Neural progenitor cell (in vitro differentiated cells): ENCODE measurements at regions not wholly inside any gene's neighbourhood (a gene's known extent, or its start where the extent isn't known, plus 50 kb on each side); places are given as distances from the start of the nearest gene placed in this dataset.

Source experiments
- DNase-seq: peaks from one replicate; pipeline ENCODE4 v3.0.0-alpha.2; 2016; ENCODE audit warnings: low spot score
- H2AFZ ChIP-seq: fragments of 200-600 bp; sonication (generic); replicated peaks from 2 replicates; pipeline ENCODE4 v1.6.1; 2016; ENCODE audit warnings: antibody characterized with exemption
- H3F3A ChIP-seq: fragments of 200-600 bp; sonication (generic); 2 replicates; pipeline ENCODE4 v1.6.1; 2016; ENCODE audit warnings: antibody characterized with exemption, low read depth
- H3K27ac ChIP-seq: fragments of 200-600 bp; sonication (generic); 2 replicates; pipeline ENCODE4 v1.5.1; 2016; ENCODE audit warnings: mild to moderate bottlenecking
- H3K27me3 ChIP-seq: fragments of 200-600 bp; sonication (generic); 2 replicates; pipeline ENCODE4 v1.6.1; 2016; ENCODE audit warnings: mild to moderate bottlenecking, moderate library complexity
- H3K36me3 ChIP-seq: fragments of 200-600 bp; sonication (generic); 2 replicates; pipeline ENCODE4 v1.5.1; 2016
- H3K4me1 ChIP-seq: fragments of 200-600 bp; sonication (generic); 2 replicates; pipeline ENCODE4 v1.6.1; 2016; ENCODE audit warnings: mixed run types
- H3K4me2 ChIP-seq: fragments of 200-600 bp; sonication (generic); 2 replicates; pipeline ENCODE4 v1.6.1; 2016
- H3K4me3 ChIP-seq: fragments of 200-600 bp; sonication (generic); 2 replicates; pipeline ENCODE4 v1.5.1; 2016
- H3K79me2 ChIP-seq: fragments of 200-600 bp; sonication (generic); 2 replicates; pipeline ENCODE4 v1.6.1; 2016; ENCODE audit warnings: low read depth
- H3K9ac ChIP-seq: fragments of 200-600 bp; sonication (generic); 2 replicates; pipeline ENCODE4 v1.6.1; 2016
- H3K9me3 ChIP-seq: fragments of 200-600 bp; sonication (generic); 2 replicates; pipeline ENCODE4 v1.5.1; 2016; ENCODE audit warnings: low read depth
- H4K20me1 ChIP-seq: fragments of 200-600 bp; sonication (generic); 2 replicates; pipeline ENCODE4 v1.6.1; 2016; ENCODE audit warnings: low read depth
- H3K27ac Mint-ChIP-seq: 3 replicates; pipeline ENCODE4 v1.8.0; 2021; ENCODE audit warnings: mixed read lengths
- H3K27me3 Mint-ChIP-seq: 2 replicates; pipeline ENCODE4 v1.8.0; 2022; ENCODE audit warnings: low read depth, mild to moderate bottlenecking, inconsistent platforms, moderate library complexity, mixed read lengths; ENCODE audit not compliant: insufficient read depth
- H3K36me3 Mint-ChIP-seq: 3 replicates; pipeline ENCODE4 v1.8.0; 2021; ENCODE audit warnings: mixed read lengths
- H3K4me1 Mint-ChIP-seq: 3 replicates; pipeline ENCODE4 v1.8.0; 2021; ENCODE audit warnings: mixed read lengths
- H3K4me3 Mint-ChIP-seq: 3 replicates; pipeline ENCODE4 v1.8.0; 2021; ENCODE audit warnings: mild to moderate bottlenecking, moderate library complexity, mixed read lengths
- H3K9me3 Mint-ChIP-seq: 3 replicates; pipeline ENCODE4 v1.8.0; 2020; ENCODE audit warnings: mixed read lengths
- EZH2 ChIP-seq: fragments of 200-600 bp; sonication (generic); IDR thresholded peaks from 2 replicates; pipeline ENCODE4 v1.6.1; 2017; ENCODE audit warnings: antibody characterized with exemption, mild to moderate bottlenecking, moderate library complexity
- EZH2phosphoT487 ChIP-seq: fragments of 200-600 bp; sonication (generic); IDR thresholded peaks from 2 replicates; pipeline ENCODE4 v1.6.1; 2017; ENCODE audit warnings: antibody characterized with exemption
- TF ChIP-seq, protein P1 (sequence below): fragments of 200-600 bp; sonication (generic); IDR thresholded peaks from 2 replicates; pipeline ENCODE4 v1.5.1; 2017; ENCODE audit warnings: antibody characterized with exemption, mild to moderate bottlenecking

DNA sequence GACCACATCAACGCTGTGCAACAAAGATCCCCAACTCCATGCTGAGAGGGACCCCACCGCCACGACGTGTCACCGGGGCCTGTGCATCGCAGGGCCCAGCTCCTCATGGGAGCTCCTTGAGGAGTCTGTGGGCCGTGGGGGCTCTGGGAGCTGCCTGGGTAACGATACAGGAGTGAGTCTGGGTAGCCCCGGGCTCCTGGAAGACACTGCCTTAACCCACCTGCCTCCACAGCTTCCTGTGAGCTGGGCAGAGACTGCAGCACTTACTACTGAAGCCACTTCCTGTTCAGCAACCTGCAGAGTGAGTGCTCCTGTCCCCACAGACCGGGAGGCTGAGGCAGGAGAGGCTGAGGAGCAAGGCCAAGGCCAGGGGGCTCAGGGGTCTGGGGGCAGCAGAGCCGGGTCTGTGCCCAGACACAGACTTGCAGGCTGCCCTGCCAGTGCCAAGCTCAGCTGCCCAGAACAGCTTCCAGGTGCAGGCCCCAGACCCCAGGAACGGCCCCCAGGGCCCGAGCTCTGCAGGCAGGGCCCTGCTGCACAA lies 226.7 kb downstream of the BRD1 start:
- Histone ChIP-seq H3K4me1 (no peaks in the 10 kb centered on the region), H3K9me3 (peaks cover 12% of the 10 kb centered on the region), H3K27me3 (no peaks in the 10 kb centered on the region), H3K9ac (no peak overlapping the region), H4K20me1 (no peaks in the 10 kb centered on the region), H3K79me2 (no peaks in the 10 kb centered on the region), H3K4me2 (no peak overlapping the region), H3K4me3 (no peak overlapping the region), H3K27ac (no peak overlapping the region), H2AFZ (no peak overlapping the region), H3F3A (no peaks in the 10 kb centered on the region), H3K36me3 (no peaks in the 10 kb centered on the region)
- H3K4me1 Mint-ChIP-seq: peaks cover 2% of the 10 kb centered on the region
- no peak overlapping the region for H3K4me3 Mint-ChIP-seq
- no peaks in the 10 kb centered on the region for H3K36me3 Mint-ChIP-seq
- no peak for DNase-seq
- peaks cover 21% of the 10 kb centered on the region for H3K9me3 Mint-ChIP-seq
- no peak for TF ChIP-seq EZH2phosphoT487
- TF ChIP-seq EZH2: no peak
- TF ChIP-seq, protein P1, sequence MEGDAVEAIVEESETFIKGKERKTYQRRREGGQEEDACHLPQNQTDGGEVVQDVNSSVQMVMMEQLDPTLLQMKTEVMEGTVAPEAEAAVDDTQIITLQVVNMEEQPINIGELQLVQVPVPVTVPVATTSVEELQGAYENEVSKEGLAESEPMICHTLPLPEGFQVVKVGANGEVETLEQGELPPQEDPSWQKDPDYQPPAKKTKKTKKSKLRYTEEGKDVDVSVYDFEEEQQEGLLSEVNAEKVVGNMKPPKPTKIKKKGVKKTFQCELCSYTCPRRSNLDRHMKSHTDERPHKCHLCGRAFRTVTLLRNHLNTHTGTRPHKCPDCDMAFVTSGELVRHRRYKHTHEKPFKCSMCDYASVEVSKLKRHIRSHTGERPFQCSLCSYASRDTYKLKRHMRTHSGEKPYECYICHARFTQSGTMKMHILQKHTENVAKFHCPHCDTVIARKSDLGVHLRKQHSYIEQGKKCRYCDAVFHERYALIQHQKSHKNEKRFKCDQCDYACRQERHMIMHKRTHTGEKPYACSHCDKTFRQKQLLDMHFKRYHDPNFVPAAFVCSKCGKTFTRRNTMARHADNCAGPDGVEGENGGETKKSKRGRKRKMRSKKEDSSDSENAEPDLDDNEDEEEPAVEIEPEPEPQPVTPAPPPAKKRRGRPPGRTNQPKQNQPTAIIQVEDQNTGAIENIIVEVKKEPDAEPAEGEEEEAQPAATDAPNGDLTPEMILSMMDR: no peak
- H3K27me3 Mint-ChIP-seq: no peaks in the 10 kb centered on the region
- H3K27ac Mint-ChIP-seq: no peak overlapping the region

GRCh38 chr22:49600468-49600867 lies 227.2 kb downstream of the BRD1 start:
- Histone ChIP-seq H2AFZ (no peak overlapping the region), H3K4me1 (no peaks in the 10 kb centered on the region), H3K4me2 (no peak overlapping the region), H3K4me3 (no peak overlapping the region), H3K27ac (no peak overlapping the region), H3K27me3 (no peaks in the 10 kb centered on the region), H3K9ac (no peak overlapping the region), H3K36me3 (no peaks in the 10 kb centered on the region), H3K79me2 (no peaks in the 10 kb centered on the region), H3K9me3 (peaks cover 10% of the 10 kb centered on the region), H3F3A (no peaks in the 10 kb centered on the region), H4K20me1 (no peaks in the 10 kb centered on the region)
- TF ChIP-seq EZH2 (no peak), EZH2phosphoT487 (no peak)
- TF ChIP-seq, protein P1: no peak
- DNase-seq: no peak
- Mint-ChIP-seq H3K4me1 (peaks cover 2% of the 10 kb centered on the region), H3K9me3 (peaks cover 20% of the 10 kb centered on the region), H3K27me3 (no peaks in the 10 kb centered on the region), H3K4me3 (no peak overlapping the region), H3K36me3 (no peaks in the 10 kb centered on the region), H3K27ac (no peak overlapping the region)

DNA sequence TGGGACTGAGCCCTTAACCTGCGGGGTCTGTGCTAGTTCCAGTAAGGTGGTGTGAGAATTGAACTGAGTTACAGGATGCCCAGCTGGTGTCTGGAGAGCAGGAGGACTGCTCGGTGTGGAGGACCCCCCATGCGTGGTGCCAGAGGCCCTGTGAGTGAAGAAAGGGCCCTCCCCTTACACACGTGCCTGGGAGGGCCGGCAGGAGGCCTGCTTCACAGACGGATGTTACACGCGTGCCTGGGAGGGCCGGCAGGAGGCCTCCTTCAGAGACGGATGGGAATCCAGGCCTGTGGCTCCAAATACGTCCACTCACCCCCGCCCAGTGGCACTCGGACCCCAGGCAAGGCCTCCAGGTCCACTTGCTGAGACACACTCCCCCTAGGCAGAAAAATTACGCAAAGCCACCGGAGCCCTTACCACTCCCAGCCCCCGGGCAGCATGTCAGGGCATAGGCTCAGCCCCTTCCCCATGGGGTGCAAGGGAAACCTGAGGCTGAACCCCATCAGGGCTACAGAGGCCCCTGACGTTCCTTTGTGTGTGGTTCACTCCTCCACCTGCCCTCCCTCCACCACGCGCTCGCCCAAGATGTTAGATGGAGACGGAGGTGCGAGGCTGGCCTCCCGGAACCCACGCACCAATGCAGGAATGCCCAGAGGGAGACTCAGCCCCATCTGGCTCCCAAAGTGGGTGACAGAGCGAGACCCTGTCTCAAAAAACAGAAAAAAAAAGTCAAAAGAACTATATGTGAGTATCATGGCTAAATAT lies 227.8 kb downstream of the BRD1 start:
- Histone ChIP-seq H2AFZ (no peak overlapping the region), H3K4me2 (no peak overlapping the region), H3K27me3 (no peaks in the 10 kb centered on the region), H3K79me2 (no peaks in the 10 kb centered on the region), H4K20me1 (no peaks in the 10 kb centered on the region), H3F3A (no peaks in the 10 kb centered on the region), H3K4me1 (no peaks in the 10 kb centered on the region), H3K9me3 (peaks cover 4% of the 10 kb centered on the region), H3K9ac (no peak overlapping the region), H3K4me3 (no peak overlapping the region), H3K36me3 (no peaks in the 10 kb centered on the region), H3K27ac (no peak overlapping the region)
- no peaks in the 10 kb centered on the region for H3K27me3 Mint-ChIP-seq
- H3K4me1 Mint-ChIP-seq: peaks cover 2% of the 10 kb centered on the region
- no peak for DNase-seq
- no peaks in the 10 kb centered on the region for H3K36me3 Mint-ChIP-seq
- TF ChIP-seq, protein P1: no peak
- TF ChIP-seq EZH2 (no peak), EZH2phosphoT487 (no peak)
- no peak overlapping the region for H3K27ac Mint-ChIP-seq
- H3K9me3 Mint-ChIP-seq: peaks cover 16% of the 10 kb centered on the region
- no peak overlapping the region for H3K4me3 Mint-ChIP-seq
